ENCODE measurements at regions not wholly inside any gene's neighbourhood (a gene's known extent, or its start where the extent isn't known, plus 50 kb on each side); places are given as distances from the start of the nearest gene placed in this dataset.
"Not testable (repeated sequence)": the region's sequence is repeated elsewhere in the genome, so short reads cannot be mapped to it uniquely, and the experiment has no call there.

- DNase-seq (ENCODE audit: low read depth): no peak
- no peak for TF ChIP-seq CTCF (IDR thresholded peaks at IDR 0.05; ENCODE audit: control insufficient read depth, extremely low read depth, insufficient read depth)
- H3K4me3 ChIP-seq (ENCODE audit: low read depth, low read length): no peak overlapping the region
Observed at GRCh38 chr17:20927308-20927977, 115.4 kb downstream of the USP22 start.

GRCh38 chr17:20929334-20929733 is 113.5 kb downstream of the USP22 start:
- no peak for DNase-seq (ENCODE audit: low read depth)
- no peak for TF ChIP-seq CTCF (IDR thresholded peaks at IDR 0.05; ENCODE audit: control insufficient read depth, extremely low read depth, insufficient read depth)

GRCh38 chr17:20930081-20930760 is 112.6 kb downstream of the USP22 start:
- TF ChIP-seq CTCF (IDR thresholded peaks at IDR 0.05; ENCODE audit: control insufficient read depth, extremely low read depth, insufficient read depth): no peak
- H3K4me3 ChIP-seq (ENCODE audit: low read depth, low read length): no peak overlapping the region
- no peak for DNase-seq (ENCODE audit: low read depth)

More at GRCh38 chr17:20929334-20929733, 113.5 kb downstream of the USP22 start:
- H3K4me3 ChIP-seq (ENCODE audit: low read depth, low read length): no peak overlapping the region

- DNase-seq (ENCODE audit: low read depth); H3K4me3 ChIP-seq (ENCODE audit: low read depth, low read length): not testable (repeated sequence)
Observed at GRCh38 chr17:20933040-20933439, 109.8 kb downstream of the USP22 start.

GRCh38 chr17:20934288-20934687 is 108.5 kb downstream of the USP22 start:
- no peak for TF ChIP-seq CTCF (IDR thresholded peaks at IDR 0.05; ENCODE audit: control insufficient read depth, extremely low read depth, insufficient read depth)
- no peak overlapping the region for H3K4me3 ChIP-seq (ENCODE audit: low read depth, low read length)
- DNase-seq (ENCODE audit: low read depth): no peak

- TF ChIP-seq CTCF (IDR thresholded peaks at IDR 0.05; ENCODE audit: control insufficient read depth, extremely low read depth, insufficient read depth): no peak
- peak; percentile 75 for DNase-seq (ENCODE audit: low read depth)
- no peak overlapping the region for H3K4me3 ChIP-seq (ENCODE audit: low read depth, low read length)
Observed at GRCh38 chr17:20935740-20936139, 107.1 kb downstream of the USP22 start.

GRCh38 chr17:20938244-20938643 is 104.6 kb downstream of the USP22 start:
- no peak for DNase-seq (ENCODE audit: low read depth)
- no peak for TF ChIP-seq CTCF (IDR thresholded peaks at IDR 0.05; ENCODE audit: control insufficient read depth, extremely low read depth, insufficient read depth)
- H3K4me3 ChIP-seq (ENCODE audit: low read depth, low read length): no peak overlapping the region

Data from LNCaP clone FGC (cell line).